WTC11 (cell line): ENCODE measurements at regions not wholly inside any gene's neighbourhood (a gene's known extent, or its start where the extent isn't known, plus 50 kb on each side); places are given as distances from the start of the nearest gene placed in this dataset.

ENCODE experiments used
- ATAC-seq: fragments of 200-7000 bp; cut with Tn5 transposase; 2 replicates; pipeline ENCODE4 v1.10.0; 2021; ENCODE audit warnings: mild to moderate bottlenecking, moderate library complexity
- CTCF ChIA-PET: fragments of 300-600 bp; sonication (Branson Sonifier 250); formaldehyde crosslinking; loops from one replicate; lab custom pipeline; 2021; ENCODE audit warnings: antibody characterized with exemption; lab: Charles Lee
- POLR2A ChIA-PET: fragments of 350-600 bp; sonication (Branson Sonifier 250); formaldehyde crosslinking; loops from one replicate; lab custom pipeline; 2021; ENCODE audit warnings: antibody characterized with exemption; lab: Charles Lee
- DNase-seq: peaks from one replicate; pipeline ENCODE4 v3.0.0; 2021; ENCODE audit warnings: low spot score
- H3K27ac Mint-ChIP-seq: 2 replicates; pipeline ENCODE4 v1.8.0; 2021; ENCODE audit warnings: mixed read lengths
- H3K27me3 Mint-ChIP-seq: 2 replicates; pipeline ENCODE4 v1.8.0; 2021; ENCODE audit warnings: low read depth, mild to moderate bottlenecking, moderate library complexity, mixed read lengths
- H3K36me3 Mint-ChIP-seq: 2 replicates; pipeline ENCODE4 v1.8.0; 2021; ENCODE audit warnings: mixed read lengths
- H3K4me1 Mint-ChIP-seq: 2 replicates; pipeline ENCODE4 v1.8.0; 2022; ENCODE audit warnings: mixed read lengths
- H3K4me3 Mint-ChIP-seq: 2 replicates; pipeline ENCODE4 v1.8.0; 2021; ENCODE audit warnings: mild to moderate bottlenecking, moderate library complexity, mixed read lengths
- H3K9me3 Mint-ChIP-seq: 2 replicates; pipeline ENCODE4 v1.8.0; 2021; ENCODE audit warnings: mixed read lengths
- CREM ChIP-seq: sonication (generic); formaldehyde crosslinking; IDR thresholded peaks from 2 replicates; pipeline ENCODE4 v1.8.1; 2022; ENCODE audit warnings: mild to moderate bottlenecking, missing genetic modification reagents, moderate library complexity
- FOXJ3 ChIP-seq: sonication (generic); formaldehyde crosslinking; IDR thresholded peaks from 2 replicates; pipeline ENCODE4 v1.9.0; 2021; ENCODE audit warnings: missing genetic modification reagents, mild to moderate bottlenecking, borderline replicate concordance
- FOXK1 ChIP-seq: sonication (generic); formaldehyde crosslinking; IDR thresholded peaks from 2 replicates; pipeline ENCODE4 v1.8.0; 2022; ENCODE audit warnings: mild to moderate bottlenecking, moderate library complexity, missing genetic modification reagents
- FOXP1 ChIP-seq: sonication (generic); formaldehyde crosslinking; IDR thresholded peaks from 2 replicates; pipeline ENCODE4 v1.8.0; 2022; ENCODE audit warnings: missing genetic modification reagents, mild to moderate bottlenecking, moderate library complexity, borderline replicate concordance
- GTF2I ChIP-seq: fragments of 250-450 bp; sonication (Bioruptor Pico); conservative IDR thresholded peaks from 2 replicates; pipeline ENCODE4 v1.4.0; 2021; ENCODE audit warnings: mild to moderate bottlenecking
- JUN ChIP-seq: sonication (generic); formaldehyde crosslinking; IDR thresholded peaks from 2 replicates; pipeline ENCODE4 v1.8.0; 2023; ENCODE audit warnings: mild to moderate bottlenecking, missing genetic modification reagents
- MAX ChIP-seq: sonication (generic); formaldehyde crosslinking; IDR thresholded peaks from 2 replicates; pipeline ENCODE4 v1.8.0; 2022; ENCODE audit warnings: mild to moderate bottlenecking, missing genetic modification reagents
- MYBL2 ChIP-seq: sonication (generic); formaldehyde crosslinking; IDR thresholded peaks from 2 replicates; pipeline ENCODE4 v1.8.1; 2023; ENCODE audit warnings: mild to moderate bottlenecking, moderate library complexity, missing genetic modification reagents
- NFATC4 ChIP-seq: fragments of 250-450 bp; sonication (Bioruptor Pico); IDR thresholded peaks from 2 replicates; pipeline ENCODE4 v1.9.0; 2021; ENCODE audit warnings: mild to moderate bottlenecking
- NR2C2 ChIP-seq: sonication (generic); formaldehyde crosslinking; IDR thresholded peaks from 2 replicates; pipeline ENCODE4 v1.8.0; 2022; ENCODE audit warnings: mild to moderate bottlenecking, missing genetic modification reagents
- RORB ChIP-seq: fragments of 250-450 bp; sonication (Bioruptor Pico); IDR thresholded peaks from 2 replicates; pipeline ENCODE4 v1.9.0; 2021; ENCODE audit warnings: mild to moderate bottlenecking
- SMAD4 ChIP-seq: sonication (generic); formaldehyde crosslinking; IDR thresholded peaks from 2 replicates; pipeline ENCODE4 v1.8.0; 2022; ENCODE audit warnings: mild to moderate bottlenecking, missing genetic modification reagents
- STAT6 ChIP-seq: sonication (generic); formaldehyde crosslinking; conservative IDR thresholded peaks from 2 replicates; pipeline ENCODE4 v1.8.1; 2023; ENCODE audit warnings: mild to moderate bottlenecking, low read depth, missing genetic modification reagents, moderate library complexity
- TEAD1 ChIP-seq: sonication (generic); formaldehyde crosslinking; IDR thresholded peaks from 2 replicates; pipeline ENCODE4 v1.8.0; 2022; ENCODE audit warnings: mild to moderate bottlenecking, missing genetic modification reagents
- TEAD4 ChIP-seq: sonication (generic); formaldehyde crosslinking; IDR thresholded peaks from 2 replicates; pipeline ENCODE4 v1.8.0; 2022; ENCODE audit warnings: mild to moderate bottlenecking, missing genetic modification reagents
- TP53 ChIP-seq: sonication (generic); formaldehyde crosslinking; IDR thresholded peaks from 2 replicates; pipeline ENCODE4 v1.8.1; 2023; ENCODE audit warnings: mild to moderate bottlenecking, missing genetic modification reagents
- ZMAT4 ChIP-seq: fragments of 250-450 bp; sonication (Bioruptor Pico); IDR thresholded peaks from 2 replicates; pipeline ENCODE4 v1.9.0; 2021; ENCODE audit warnings: mild to moderate bottlenecking
- ZNF232 ChIP-seq: sonication (generic); formaldehyde crosslinking; IDR thresholded peaks from 2 replicates; pipeline ENCODE4 v1.8.0; 2022; ENCODE audit warnings: mild to moderate bottlenecking, missing genetic modification reagents
- ZNF317 ChIP-seq: sonication (generic); formaldehyde crosslinking; IDR thresholded peaks from 2 replicates; pipeline ENCODE4 v1.8.1; 2023; ENCODE audit warnings: low read depth, mild to moderate bottlenecking, moderate library complexity, missing genetic modification reagents, borderline replicate concordance
- ZNF396 ChIP-seq: fragments of 250-450 bp; sonication (Bioruptor Pico); IDR thresholded peaks from 2 replicates; pipeline ENCODE4 v1.8.0; 2021; ENCODE audit warnings: mild to moderate bottlenecking, moderate library complexity, borderline replicate concordance
- ZNF423 ChIP-seq: fragments of 250-450 bp; sonication (Bioruptor Pico); IDR thresholded peaks from 2 replicates; pipeline ENCODE4 v2.1.2; 2022; ENCODE audit warnings: mild to moderate bottlenecking, moderate library complexity
- ZNF425 ChIP-seq: fragments of 250-450 bp; sonication (Bioruptor Pico); conservative IDR thresholded peaks from 2 replicates; pipeline ENCODE4 v1.9.0; 2021; ENCODE audit warnings: mild to moderate bottlenecking
- ZNF671 ChIP-seq: fragments of 250-450 bp; sonication (Bioruptor Pico); IDR thresholded peaks from 2 replicates; pipeline ENCODE4 v1.8.0; 2021; ENCODE audit warnings: mild to moderate bottlenecking
- ZSCAN18 ChIP-seq: fragments of 250-450 bp; sonication (Bioruptor Pico); IDR thresholded peaks from 2 replicates; pipeline ENCODE4 v2.1.2; 2022; ENCODE audit warnings: mild to moderate bottlenecking, moderate library complexity
- TF ChIP-seq, protein P1 (sequence below): sonication (generic); formaldehyde crosslinking; IDR thresholded peaks from 2 replicates; pipeline ENCODE4 v1.8.0; 2023; ENCODE audit warnings: mild to moderate bottlenecking, missing genetic modification reagents
- TF ChIP-seq, protein P2 (sequence below): fragments of 250-450 bp; sonication (Bioruptor Pico); IDR thresholded peaks from 2 replicates; pipeline ENCODE4 v1.9.0; 2021; ENCODE audit warnings: moderate library complexity, mild to moderate bottlenecking, inconsistent platforms, borderline replicate concordance
- TF ChIP-seq, protein P3 (sequence below): sonication (generic); formaldehyde crosslinking; IDR thresholded peaks from 2 replicates; pipeline ENCODE4 v1.8.0; 2022; ENCODE audit warnings: mild to moderate bottlenecking, missing genetic modification reagents

GRCh38 chr1:96211202-96211601 lies 510.4 kb upstream of the PTBP2 start:
- no peaks in the 10 kb centered on the region for H3K36me3 Mint-ChIP-seq
- no peaks in the 10 kb centered on the region for H3K4me1 Mint-ChIP-seq
- ATAC-seq (no peak), DNase-seq (no peak)
- no peak overlapping the region for H3K4me3 Mint-ChIP-seq
- TF ChIP-seq, protein P1, sequence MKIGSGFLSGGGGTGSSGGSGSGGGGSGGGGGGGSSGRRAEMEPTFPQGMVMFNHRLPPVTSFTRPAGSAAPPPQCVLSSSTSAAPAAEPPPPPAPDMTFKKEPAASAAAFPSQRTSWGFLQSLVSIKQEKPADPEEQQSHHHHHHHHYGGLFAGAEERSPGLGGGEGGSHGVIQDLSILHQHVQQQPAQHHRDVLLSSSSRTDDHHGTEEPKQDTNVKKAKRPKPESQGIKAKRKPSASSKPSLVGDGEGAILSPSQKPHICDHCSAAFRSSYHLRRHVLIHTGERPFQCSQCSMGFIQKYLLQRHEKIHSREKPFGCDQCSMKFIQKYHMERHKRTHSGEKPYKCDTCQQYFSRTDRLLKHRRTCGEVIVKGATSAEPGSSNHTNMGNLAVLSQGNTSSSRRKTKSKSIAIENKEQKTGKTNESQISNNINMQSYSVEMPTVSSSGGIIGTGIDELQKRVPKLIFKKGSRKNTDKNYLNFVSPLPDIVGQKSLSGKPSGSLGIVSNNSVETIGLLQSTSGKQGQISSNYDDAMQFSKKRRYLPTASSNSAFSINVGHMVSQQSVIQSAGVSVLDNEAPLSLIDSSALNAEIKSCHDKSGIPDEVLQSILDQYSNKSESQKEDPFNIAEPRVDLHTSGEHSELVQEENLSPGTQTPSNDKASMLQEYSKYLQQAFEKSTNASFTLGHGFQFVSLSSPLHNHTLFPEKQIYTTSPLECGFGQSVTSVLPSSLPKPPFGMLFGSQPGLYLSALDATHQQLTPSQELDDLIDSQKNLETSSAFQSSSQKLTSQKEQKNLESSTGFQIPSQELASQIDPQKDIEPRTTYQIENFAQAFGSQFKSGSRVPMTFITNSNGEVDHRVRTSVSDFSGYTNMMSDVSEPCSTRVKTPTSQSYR (CRISPR knock-in tag): no peak
- TF ChIP-seq NFATC4 (CRISPR knock-in tag) (no peak), FOXK1 (CRISPR knock-in tag) (no peak), TEAD1 (no peak), TEAD4 (no peak), MAX (CRISPR knock-in tag) (no peak), FOXJ3 (CRISPR knock-in tag) (no peak), STAT6 (CRISPR knock-in tag) (no peak), ZNF396 (CRISPR knock-in tag) (no peak), ZNF671 (CRISPR knock-in tag) (no peak), ZSCAN18 (CRISPR knock-in tag) (no peak), ZNF317 (no peak), CREM (CRISPR knock-in tag) (no peak), NR2C2 (CRISPR knock-in tag) (no peak), FOXP1 (CRISPR knock-in tag) (no peak)
- TF ChIP-seq, protein P2, sequence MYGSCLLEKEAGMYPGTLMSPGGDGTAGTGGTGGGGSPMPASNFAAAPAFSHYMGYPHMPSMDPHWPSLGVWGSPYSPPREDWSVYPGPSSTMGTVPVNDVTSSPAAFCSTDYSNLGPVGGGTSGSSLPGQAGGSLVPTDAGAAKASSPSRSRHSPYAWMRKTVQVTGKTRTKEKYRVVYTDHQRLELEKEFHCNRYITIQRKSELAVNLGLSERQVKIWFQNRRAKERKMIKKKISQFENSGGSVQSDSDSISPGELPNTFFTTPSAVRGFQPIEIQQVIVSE: no peak
- TF ChIP-seq, protein P3, sequence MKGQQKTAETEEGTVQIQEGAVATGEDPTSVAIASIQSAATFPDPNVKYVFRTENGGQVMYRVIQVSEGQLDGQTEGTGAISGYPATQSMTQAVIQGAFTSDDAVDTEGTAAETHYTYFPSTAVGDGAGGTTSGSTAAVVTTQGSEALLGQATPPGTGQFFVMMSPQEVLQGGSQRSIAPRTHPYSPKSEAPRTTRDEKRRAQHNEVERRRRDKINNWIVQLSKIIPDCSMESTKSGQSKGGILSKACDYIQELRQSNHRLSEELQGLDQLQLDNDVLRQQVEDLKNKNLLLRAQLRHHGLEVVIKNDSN (CRISPR knock-in tag): no peak
- 0 out of 2 replicates have a peak, but pooled peaks cover 3% of the 10 kb centered on the region for H3K9me3 Mint-ChIP-seq
- CTCF ChIA-PET: no interaction called here
- H3K27ac Mint-ChIP-seq: no peak overlapping the region
- POLR2A ChIA-PET: no interaction called here
- H3K27me3 Mint-ChIP-seq: peaks cover 5% of the 10 kb centered on the region

DNA sequence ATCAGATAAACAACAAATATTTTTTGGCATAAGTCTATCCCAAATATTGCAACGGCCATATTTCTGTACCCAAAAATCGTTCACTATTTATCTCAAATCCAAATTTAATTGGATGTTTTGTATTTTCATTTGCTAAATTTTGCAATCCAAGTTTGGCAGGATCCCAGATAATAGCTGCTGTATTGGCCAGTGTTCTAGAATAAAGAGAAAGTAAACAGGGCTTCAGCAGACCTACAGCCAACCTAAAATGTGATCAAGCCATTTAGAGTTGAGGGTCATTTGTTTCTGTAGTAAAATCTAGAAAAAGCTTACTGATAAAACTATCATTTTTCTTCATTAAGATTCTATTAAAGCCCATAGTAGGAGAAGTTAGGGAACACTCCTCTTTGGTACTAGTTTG lies 506.6 kb upstream of the PTBP2 start:
- POLR2A ChIA-PET: no interaction called here
- Mint-ChIP-seq H3K36me3 (no peaks in the 10 kb centered on the region), H3K4me3 (no peak overlapping the region), H3K9me3 (0 out of 2 replicates have a peak, but pooled peaks cover 3% of the 10 kb centered on the region), H3K27ac (no peak overlapping the region), H3K4me1 (no peaks in the 10 kb centered on the region), H3K27me3 (no peaks in the 10 kb centered on the region; the same call in 1 of the 2 replicates)
- no peak for DNase-seq
- no peak for ATAC-seq
- no peak for TF ChIP-seq GTF2I (CRISPR knock-in tag)
- no peak for TF ChIP-seq ZMAT4 (CRISPR knock-in tag)
- no peak for TF ChIP-seq MYBL2 (CRISPR knock-in tag)
- TF ChIP-seq RORB: no peak
- no peak for TF ChIP-seq ZNF232 (CRISPR knock-in tag)
- TF ChIP-seq ZNF425 (CRISPR knock-in tag): no peak
- no peak for TF ChIP-seq MAX (CRISPR knock-in tag)
- TF ChIP-seq TP53 (CRISPR knock-in tag): no peak
- TF ChIP-seq JUN (CRISPR knock-in tag): no peak
- TF ChIP-seq ZNF423: no peak
- TF ChIP-seq SMAD4 (CRISPR knock-in tag): no peak
- CTCF ChIA-PET: no interaction called here
